IPS-18c (cell line): ENCODE measurements at regions not wholly inside any gene's neighbourhood (a gene's known extent, or its start where the extent isn't known, plus 50 kb on each side); places are given as distances from the start of the nearest gene placed in this dataset.

Source experiments
- H3K4me3 ChIP-seq: 2 replicates; pipeline ENCODE4 v1.7.0; 2013; ENCODE audit warnings: low read depth, mild to moderate bottlenecking, low read length, moderate library complexity; ENCODE audit not compliant: insufficient read depth
- H3K9me3 ChIP-seq: one replicate; pipeline ENCODE4 v1.6.1; 2013; ENCODE audit warnings: mild to moderate bottlenecking, low read length, moderate library complexity; ENCODE audit not compliant: control insufficient read depth, insufficient read depth

DNA sequence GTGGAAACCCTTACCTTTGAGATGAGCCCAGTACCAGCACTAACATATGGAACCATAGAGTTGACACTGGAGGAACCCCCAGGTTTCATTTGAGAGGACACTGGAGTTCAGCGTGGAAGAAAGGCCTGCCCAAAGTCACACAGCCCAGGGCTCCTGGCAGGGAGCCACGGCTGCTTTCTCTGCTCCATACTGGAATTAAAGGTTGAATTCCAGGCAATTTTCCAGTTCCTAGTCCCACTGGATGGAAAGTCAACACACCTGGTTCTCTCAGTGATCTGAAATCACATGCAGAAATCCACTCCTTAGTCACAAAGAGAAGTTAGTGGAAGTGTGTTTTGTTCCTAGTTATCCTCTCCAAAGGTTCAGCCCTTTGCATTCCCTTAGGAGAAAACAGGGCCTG, 336.1 kb upstream of the SKOR2 start:
- H3K9me3 ChIP-seq: no peaks in the 10 kb centered on the region
- no peak overlapping the region for H3K4me3 ChIP-seq

DNA sequence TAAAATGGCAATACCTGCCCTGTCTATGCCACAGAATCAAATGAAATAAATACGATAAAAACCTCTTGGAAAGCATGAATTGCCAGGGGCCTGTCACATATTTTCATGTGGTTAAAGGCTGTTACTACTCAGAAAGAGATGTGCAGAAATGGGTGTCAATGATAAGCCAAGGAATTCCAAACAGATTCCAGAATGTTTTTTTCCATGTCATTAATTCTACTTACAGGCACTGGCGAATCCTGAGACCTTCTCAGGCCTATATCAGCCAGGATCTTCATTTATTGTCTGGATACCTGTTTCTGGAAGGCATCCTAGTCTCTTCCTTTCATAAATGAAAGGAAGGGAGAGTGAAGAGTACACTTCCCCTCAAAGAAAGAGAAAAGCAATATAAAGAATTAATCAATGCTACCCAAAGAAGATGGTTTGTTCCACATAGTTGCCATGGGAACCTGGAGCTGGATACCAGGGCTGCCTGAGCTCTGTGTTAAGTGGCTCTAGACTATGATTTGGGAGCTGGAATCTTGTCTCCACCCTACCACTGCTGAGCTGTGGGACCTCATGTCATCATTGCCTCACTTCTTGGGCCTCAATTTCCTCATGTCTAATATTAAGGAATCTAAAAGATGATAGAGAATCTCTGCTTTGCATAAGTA, 335.1 kb upstream of the SKOR2 start:
- Histone ChIP-seq H3K9me3 (no peaks in the 10 kb centered on the region), H3K4me3 (no peak overlapping the region)

DNA sequence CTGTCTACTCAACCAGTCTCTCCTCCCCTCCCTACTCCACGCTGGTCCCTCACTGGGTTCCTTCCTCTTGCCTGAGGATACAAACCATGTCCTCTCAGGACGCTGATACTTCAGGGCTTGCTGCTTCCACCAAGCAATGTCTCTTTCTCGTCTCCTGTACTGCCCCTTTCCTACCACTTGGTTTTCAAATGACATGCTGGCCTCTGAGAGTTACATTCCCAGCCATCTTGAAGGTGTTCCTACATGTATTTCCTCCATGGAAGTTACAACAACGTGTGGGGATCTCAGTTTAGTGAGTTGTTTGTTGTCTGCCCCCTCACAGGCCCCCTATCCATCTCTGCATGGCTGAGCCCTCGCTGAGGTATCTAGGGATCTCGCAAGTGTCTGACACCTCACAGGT, 334.5 kb upstream of the SKOR2 start:
- H3K4me3 ChIP-seq: no peak overlapping the region
- no peaks in the 10 kb centered on the region for H3K9me3 ChIP-seq

DNA sequence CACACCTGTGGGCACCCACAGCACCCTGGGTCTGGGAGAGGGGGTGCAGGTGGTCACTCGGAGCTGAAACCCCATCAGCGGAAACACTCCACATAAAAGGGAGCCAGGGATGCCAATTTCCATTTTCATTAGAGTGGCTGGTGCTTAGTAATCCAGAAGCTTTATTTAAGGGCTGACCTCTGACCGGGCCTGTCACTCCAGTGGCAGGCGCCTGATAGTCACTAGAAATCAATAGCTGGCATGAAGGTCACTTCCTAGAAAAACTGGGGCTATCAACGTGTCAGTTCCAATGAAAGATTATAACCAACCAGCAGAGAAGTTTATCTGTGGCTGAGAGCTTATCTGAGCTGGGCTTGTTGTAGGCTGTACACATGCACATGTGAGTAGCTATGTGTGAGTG, 333.7 kb upstream of the SKOR2 start:
- no peaks in the 10 kb centered on the region for H3K9me3 ChIP-seq

DNA sequence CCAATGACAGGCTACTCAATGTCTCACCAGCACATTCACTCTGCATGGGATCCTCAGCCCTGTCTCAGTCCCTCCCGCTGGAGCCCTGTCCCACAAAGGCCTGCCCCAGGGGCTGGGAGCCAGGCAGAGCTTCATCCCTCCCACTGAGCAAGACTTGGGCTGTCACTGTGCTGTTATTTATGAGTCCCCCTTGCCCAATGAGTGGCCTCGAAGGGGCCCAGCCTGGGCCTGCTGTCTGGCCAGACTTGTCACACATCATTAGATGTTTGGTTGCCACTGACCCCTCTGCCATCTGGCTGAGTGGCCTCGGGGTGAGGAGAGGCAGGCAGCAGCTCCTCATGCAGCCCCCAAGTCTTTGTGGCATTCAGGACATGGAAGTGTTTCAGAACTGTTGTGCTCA, 330.6 kb upstream of the SKOR2 start:
- Histone ChIP-seq H3K9me3 (peaks cover 5% of the 10 kb centered on the region), H3K4me3 (no peak overlapping the region)

More for the DNA sequence above, 333.7 kb upstream of the SKOR2 start:
- H3K4me3 ChIP-seq: no peak overlapping the region

DNA sequence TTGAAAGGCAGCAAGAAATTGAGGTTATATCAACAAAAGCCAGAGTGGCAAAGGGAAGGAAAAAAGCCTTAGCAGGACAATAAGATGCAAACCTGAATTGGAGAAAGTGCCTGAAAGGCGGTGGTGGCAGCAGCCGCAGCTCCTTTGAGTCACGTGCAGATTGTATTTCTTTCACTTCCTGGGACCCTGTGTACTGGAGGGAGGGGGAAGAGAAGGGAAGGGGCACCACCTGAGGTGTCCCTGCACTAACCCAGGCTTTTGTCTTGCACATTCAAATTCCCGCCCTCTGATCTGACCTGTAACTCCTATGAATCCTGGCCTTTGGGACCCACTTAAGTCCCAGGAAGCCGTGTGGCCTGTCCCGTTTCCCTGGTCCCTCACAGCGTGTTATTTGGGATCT, 326.1 kb upstream of the SKOR2 start:
- Histone ChIP-seq H3K9me3 (peaks cover 5% of the 10 kb centered on the region), H3K4me3 (0 out of 2 replicates have a peak overlapping the region, but pooled peaks have one; percentile 2)

DNA sequence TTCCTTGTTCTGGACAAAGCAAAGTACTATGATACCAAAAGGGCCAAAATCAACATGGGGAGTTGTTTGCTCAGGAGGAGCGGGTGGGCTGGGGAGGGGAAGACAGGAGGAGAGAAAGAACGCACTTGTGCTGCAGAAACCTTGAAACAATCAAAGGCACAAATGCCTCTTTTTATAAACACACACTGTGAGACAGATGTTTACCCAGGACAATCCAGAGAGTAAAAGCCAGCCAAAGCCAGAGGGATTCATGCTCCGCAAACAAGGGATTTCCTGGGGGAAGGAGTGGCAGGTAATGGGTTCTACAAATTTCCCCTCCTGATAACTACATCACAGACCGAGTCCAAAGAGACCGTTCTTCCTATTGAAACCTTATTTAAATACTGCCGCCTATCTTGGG, 323.5 kb upstream of the SKOR2 start:
- no peak overlapping the region for H3K4me3 ChIP-seq
- H3K9me3 ChIP-seq: peaks cover 5% of the 10 kb centered on the region

DNA sequence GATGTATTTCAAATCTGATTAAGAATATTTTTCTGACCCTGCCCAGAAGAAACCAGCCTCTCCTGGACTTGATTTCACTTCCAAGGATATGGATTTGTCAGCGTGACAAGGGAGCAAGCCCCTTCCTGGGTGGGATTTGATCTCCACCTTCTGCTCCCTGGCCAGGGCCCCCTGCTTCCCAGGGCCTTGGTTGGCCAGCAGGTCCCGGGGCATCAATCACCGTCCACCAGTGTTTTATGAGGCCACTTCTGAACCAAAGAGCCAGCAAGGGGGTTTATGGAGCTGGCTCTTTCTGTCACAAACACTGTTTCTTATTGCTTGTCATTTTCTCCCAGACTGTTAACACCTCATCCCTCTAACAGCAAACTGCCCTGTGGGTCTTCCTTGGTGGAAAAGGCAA, 320.5 kb upstream of the SKOR2 start:
- Histone ChIP-seq H3K9me3 (no peaks in the 10 kb centered on the region), H3K4me3 (no peak overlapping the region)

DNA sequence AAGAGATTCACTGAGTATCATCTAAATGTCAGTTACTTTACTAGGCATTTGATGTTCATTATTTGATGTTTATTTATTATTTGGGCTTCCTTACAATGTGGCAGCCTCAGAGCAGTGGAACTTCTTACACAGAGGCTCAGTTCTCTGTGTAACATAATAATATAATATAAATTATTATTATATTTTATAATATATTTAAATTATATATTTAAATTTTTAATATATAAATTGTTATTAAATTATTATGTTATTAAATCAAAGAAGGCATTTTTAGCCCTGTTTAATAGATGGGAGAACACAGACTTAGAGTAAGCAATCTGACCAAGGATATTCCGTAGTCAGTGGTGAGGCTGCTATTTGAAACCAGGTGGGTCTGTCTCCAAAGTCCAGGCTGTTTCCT, 315.3 kb upstream of the SKOR2 start:
- no peaks in the 10 kb centered on the region for H3K9me3 ChIP-seq

DNA sequence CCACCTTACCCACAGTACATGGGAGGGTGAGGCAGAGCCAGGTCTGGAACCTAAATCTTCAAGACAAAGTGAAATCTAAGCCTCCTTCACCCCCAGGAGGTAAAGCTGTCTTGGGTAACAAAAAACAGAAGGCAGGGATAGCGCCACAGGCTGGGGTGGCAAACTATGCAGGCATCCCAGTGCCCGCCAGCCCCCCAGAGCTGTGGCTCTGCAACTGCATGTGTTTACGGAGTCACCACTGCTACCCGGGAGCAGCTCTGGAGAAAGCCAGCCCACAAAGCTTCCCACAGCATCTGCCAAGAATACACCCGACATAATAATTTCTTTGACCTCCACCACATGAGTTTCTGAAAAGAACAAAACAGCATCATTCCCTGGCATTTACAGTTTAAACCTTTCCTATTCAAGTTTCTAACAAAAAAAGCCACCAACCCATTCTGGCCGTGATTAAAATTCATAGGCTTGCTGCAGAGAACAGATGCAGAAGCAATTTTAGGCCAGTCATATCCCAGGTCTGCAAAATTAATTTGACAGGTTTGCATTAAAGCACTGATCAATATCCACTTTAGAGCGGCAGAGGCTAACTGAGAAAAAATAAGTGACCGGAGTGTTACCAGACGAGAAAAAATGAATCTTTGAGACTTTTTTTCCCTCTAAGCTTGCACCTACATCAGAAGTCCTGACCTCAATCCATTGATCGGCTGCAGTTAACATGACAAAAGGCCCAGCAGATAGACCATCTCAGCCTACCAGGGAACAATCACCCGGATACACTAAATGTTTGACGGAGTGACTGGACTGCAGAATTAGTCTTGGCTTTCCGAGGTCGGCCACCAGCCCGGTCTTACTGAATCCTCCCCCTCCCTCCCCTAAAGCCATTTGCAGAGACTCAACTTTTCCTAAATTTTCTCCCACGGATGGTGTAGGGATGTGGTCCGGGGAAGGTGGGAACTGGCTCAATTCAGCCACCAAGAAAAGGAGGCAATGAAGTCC, 309.6 kb upstream of the SKOR2 start:
- Histone ChIP-seq H3K9me3 (no peaks in the 10 kb centered on the region), H3K4me3 (no peak overlapping the region)

More for the DNA sequence above, 315.3 kb upstream of the SKOR2 start:
- H3K4me3 ChIP-seq: no peak overlapping the region

DNA sequence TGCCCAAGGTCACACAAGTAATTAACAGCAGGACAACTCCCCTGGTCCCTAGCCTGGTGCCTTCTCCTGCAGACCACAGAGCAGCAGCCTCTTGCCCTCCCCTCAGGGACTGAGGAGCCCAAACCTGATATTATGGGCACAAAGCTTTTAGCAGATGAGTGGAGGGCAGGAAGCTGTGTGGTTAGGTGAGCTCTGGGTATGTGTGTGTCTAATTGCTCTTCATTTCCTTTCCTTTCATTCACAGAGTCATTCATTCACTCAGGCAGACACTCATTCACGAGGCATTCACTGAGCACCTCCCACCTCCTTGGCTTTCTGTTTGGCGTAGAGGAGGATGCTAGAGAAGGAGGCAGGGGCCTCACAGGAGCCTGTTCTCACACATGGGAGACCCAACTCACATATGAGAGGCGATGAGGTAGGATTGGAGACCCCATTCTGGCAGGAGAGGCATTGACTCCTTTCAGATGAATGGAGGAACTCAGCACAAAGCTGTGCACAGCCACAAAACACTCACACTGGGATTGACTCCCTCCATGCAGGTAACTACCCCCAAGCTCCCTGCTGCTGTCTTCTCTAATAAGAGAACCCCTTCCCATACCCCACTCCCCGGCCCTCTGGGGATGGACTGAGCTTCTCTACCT, 306.8 kb upstream of the SKOR2 start:
- H3K9me3 ChIP-seq: peaks cover 2% of the 10 kb centered on the region
- H3K4me3 ChIP-seq: no peak overlapping the region

DNA sequence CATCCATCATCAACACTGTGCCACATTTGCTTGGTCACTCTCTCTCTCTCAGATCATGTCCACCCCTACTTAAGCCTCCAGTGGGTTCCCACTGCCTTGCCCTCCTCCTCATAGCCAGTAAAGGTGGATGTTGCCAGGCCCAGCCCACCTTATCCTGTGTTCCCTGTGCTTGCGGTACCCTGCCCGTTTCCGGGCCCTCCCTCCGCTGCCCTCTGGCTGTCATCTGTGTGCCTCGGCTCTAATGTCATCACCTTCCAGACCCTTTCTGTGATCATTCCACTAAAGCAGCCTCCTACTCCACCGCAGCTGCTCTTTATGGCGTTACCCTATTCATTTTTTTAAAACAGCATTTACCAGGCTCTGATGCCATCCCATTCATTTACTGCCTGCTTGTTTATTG, 305.7 kb upstream of the SKOR2 start:
- Histone ChIP-seq H3K4me3 (no peak overlapping the region), H3K9me3 (peaks cover 2% of the 10 kb centered on the region)

DNA sequence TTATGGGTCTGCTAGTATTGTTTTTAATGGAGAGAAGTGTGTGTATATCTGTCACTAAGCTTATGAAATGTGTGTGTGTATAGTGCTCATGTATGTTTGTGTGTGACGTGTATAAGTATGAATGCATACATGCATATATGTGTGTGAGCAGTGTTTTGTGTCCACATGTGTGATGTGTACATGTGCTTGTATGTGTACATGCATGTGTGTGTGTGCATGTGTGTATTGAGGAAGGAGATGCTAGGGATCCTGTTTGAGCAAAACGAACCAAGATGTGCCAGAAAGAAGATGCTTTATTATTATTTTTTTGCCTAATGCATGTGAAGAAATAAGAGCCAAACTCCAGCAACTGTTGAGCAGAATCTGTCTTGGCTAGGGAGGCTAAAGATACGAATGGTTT, 301.3 kb upstream of the SKOR2 start:
- H3K4me3 ChIP-seq: no peak overlapping the region
- H3K9me3 ChIP-seq: peaks cover 2% of the 10 kb centered on the region

DNA sequence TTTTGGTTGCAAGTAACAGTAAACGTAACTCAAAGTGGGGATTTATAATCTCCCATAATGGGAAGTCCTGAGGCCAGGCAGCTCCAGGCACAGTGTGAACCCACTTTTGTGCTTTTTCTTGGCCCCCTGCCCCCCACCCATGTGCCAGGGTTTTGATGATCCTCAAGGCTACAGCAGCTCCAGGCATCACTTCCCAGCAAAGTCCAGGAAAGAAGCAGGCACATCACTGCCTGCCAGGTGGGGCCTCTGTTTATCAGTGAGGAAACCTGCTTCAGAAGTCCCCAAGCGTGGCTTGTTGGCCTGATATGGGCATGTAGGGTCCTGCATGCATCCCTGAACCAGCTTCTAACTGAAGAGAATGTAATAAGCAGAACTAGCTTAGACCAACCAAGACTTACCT, 299.2 kb upstream of the SKOR2 start:
- Histone ChIP-seq H3K4me3 (no peak overlapping the region), H3K9me3 (peaks cover 4% of the 10 kb centered on the region)

DNA sequence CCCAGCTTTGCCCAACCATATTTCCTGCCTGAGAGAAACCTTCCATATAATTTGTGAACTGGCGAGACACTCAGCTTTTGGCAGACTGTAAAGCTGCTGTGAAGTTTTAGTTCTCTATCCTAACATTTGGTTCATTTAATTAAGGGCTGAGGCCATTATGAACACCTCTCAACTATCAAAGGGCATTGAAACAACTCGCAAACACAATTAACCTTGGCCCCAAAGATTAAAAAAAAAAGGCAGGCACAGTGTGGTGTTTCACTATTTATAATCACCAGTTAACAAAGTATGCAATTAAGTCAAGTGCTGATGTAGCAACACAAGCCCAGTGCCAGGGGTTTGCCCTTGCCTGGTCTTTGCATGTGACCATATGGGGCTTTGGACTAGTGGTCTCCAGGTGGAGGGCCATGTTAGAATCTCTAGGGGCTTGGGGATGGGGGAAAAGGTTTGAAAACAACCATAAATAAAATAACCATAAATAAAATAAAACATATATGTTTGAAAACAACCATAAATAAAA, 297.6 kb upstream of the SKOR2 start:
- H3K9me3 ChIP-seq: peaks cover 2% of the 10 kb centered on the region

DNA sequence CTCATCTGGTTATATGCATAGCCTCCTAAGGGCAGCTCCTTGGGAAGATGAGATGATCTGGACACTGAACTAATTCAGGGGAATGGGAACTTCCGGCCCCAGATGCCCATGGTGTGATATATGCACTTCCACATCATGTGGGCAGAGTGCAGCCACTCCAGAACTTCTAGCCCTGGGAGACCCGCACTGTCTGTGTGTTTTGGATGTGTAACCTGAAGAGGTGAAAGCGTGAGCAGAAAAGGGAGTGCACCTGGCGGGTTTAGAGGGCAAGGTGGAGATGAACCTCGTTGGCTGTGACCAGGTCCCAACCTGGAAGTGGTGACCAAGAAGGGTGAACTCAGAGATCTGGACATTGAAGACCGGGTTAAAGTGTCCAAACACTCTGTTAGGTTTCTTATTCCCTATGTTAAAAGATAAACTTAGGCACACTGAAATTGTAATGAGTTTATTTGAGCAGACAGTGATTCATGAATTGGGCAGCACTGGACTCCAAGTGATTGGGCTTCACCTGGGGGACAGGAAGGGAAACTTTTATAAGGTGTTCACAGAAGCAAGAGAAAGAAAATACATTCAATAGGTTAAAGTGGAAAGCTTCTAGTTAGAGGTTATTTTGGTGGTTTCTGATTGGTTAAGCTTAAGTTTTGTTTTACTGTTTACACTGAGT, 296.2 kb upstream of the SKOR2 start:
- peaks cover 2% of the 10 kb centered on the region for H3K9me3 ChIP-seq
- H3K4me3 ChIP-seq: no peak overlapping the region

More for the DNA sequence above, 297.6 kb upstream of the SKOR2 start:
- H3K4me3 ChIP-seq: no peak overlapping the region

DNA sequence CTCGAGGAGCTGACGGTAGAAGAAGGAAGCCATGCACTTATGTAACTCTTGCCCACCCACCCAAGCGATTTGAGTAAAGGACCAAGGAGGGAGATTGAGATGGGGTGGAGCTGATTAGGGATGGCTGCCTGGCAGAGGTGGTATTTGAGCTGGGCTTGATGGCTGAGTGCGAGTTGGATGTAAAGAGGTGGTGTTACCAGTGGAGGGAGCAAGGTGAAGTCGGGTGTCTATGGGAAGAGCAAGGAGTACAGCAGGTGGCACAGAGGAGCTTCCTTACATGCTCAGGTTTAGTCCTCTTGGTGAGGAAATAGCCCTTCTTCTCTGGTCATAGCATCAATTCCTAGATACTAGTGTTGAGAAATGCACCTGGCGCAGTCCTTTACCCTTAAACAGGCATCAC, 294.2 kb upstream of the SKOR2 start:
- H3K4me3 ChIP-seq: no peak overlapping the region
- peaks cover 2% of the 10 kb centered on the region for H3K9me3 ChIP-seq
